CD14-positive monocyte (primary cell): ENCODE measurements at regions not wholly inside any gene's neighbourhood (a gene's known extent, or its start where the extent isn't known, plus 50 kb on each side); places are given as distances from the start of the nearest gene placed in this dataset.
A peak's percentile ranks its signal among the peaks of the same experiment; 100 is the strongest.

ENCODE experiments used
- DNase-seq, 3 donors: peaks; one replicate each; pipeline ENCODE4 v3.0.0-alpha.2; 2011 to 2022
- H2AFZ ChIP-seq: 2 replicates; pipeline ENCODE4 v1.6.0; 2012; ENCODE audit warnings: mild to moderate bottlenecking, low read depth, low read length, inconsistent platforms; ENCODE audit not compliant: insufficient read depth, poor library complexity, severe bottlenecking
- H3K27ac ChIP-seq, 2 donors: 1 replicate in 1 of 2; 2 replicates in 1 of 2; pipeline ENCODE4 v1.5.1; 2012 to 2013; ENCODE audit warnings: low read length in 2 of 2, control low read depth in 1 of 2, inconsistent platforms in 1 of 2, low read depth in 1 of 2, mild to moderate bottlenecking in 1 of 2
- H3K27me3 ChIP-seq, 2 donors: one replicate each; pipeline versions ENCODE4 v1.6.0 to v1.6.1; 2011 to 2013; ENCODE audit warnings: low read length in 2 of 2; ENCODE audit not compliant: control insufficient read depth in 2 of 2, insufficient read depth in 2 of 2
- H3K36me3 ChIP-seq, 2 donors: replicated peaks in 1 of 2; 1 replicate in 1 of 2; 2 replicates in 1 of 2; pipeline versions ENCODE4 v1.5.1 to v1.6.1; 2012 to 2013; ENCODE audit warnings: low read length in 2 of 2, control low read depth in 1 of 2, inconsistent platforms in 1 of 2, mild to moderate bottlenecking in 1 of 2; ENCODE audit not compliant: insufficient read depth in 2 of 2, control insufficient read depth in 1 of 2
- H3K4me1 ChIP-seq, 2 donors: 1 replicate in 1 of 2; 2 replicates in 1 of 2; pipeline versions ENCODE4 v1.5.1 to v1.6.1; 2012 to 2013; ENCODE audit warnings: low read length in 2 of 2, control low read depth in 1 of 2, inconsistent platforms in 1 of 2, mild to moderate bottlenecking in 1 of 2, moderate library complexity in 1 of 2; ENCODE audit not compliant: insufficient read depth in 2 of 2, control insufficient read depth in 1 of 2
- H3K4me2 ChIP-seq: replicated peaks from 2 replicates; pipeline ENCODE3; 2012; ENCODE audit warnings: low read length, moderate library complexity, mild to moderate bottlenecking; ENCODE audit not compliant: poor library complexity, severe bottlenecking; ENCODE audit errors: extremely low read depth
- H3K4me3 ChIP-seq, 3 experiments: fragments of 200-600 bp in 1 of 3; sonication (generic) in 1 of 3; replicated peaks in 1 of 3; 1 replicate in 2 of 3; 2 replicates in 1 of 3; pipeline ENCODE4 v1.5.1; 2011 to 2013; ENCODE audit warnings: low read length in 3 of 3, mild to moderate bottlenecking in 3 of 3, control low read depth in 2 of 3, low read depth in 2 of 3, inconsistent platforms in 1 of 3, moderate library complexity in 1 of 3
- H3K79me2 ChIP-seq: 2 replicates; pipeline ENCODE4 v1.6.0; 2012; ENCODE audit warnings: mild to moderate bottlenecking, control low read depth, inconsistent platforms, low read length, moderate library complexity; ENCODE audit not compliant: insufficient read depth
- H3K9ac ChIP-seq: 2 replicates; pipeline ENCODE4 v1.6.0; 2017; ENCODE audit warnings: low read length, mild to moderate bottlenecking; ENCODE audit not compliant: insufficient read depth, poor library complexity, severe bottlenecking
- H3K9me3 ChIP-seq, 2 donors: replicated peaks in 1 of 2; 1 replicate in 1 of 2; 2 replicates in 1 of 2; pipeline versions ENCODE4 v1.5.1 to v1.6.1; 2012 to 2013; ENCODE audit warnings: low read length in 2 of 2, control low read depth in 1 of 2; ENCODE audit not compliant: control insufficient read depth in 1 of 2, insufficient read depth in 1 of 2
- H4K20me1 ChIP-seq: 2 replicates; pipeline ENCODE4 v1.6.0; 2012; ENCODE audit warnings: mild to moderate bottlenecking, low read length, control low read depth, moderate library complexity; ENCODE audit not compliant: insufficient read depth
- H3K27ac Mint-ChIP-seq, 7 donors: one replicate each; pipeline ENCODE4 v1.8.0; 2020; ENCODE audit warnings: mild to moderate bottlenecking in 7 of 7, mixed read lengths in 7 of 7, moderate library complexity in 6 of 7, inconsistent platforms in 2 of 7
- H3K27me3 Mint-ChIP-seq, 3 donors: one replicate each; pipeline ENCODE4 v1.8.0; 2021 to 2022; ENCODE audit warnings: low read depth in 3 of 3, mild to moderate bottlenecking in 3 of 3, mixed read lengths in 3 of 3, moderate library complexity in 3 of 3, inconsistent platforms in 1 of 3
- H3K36me3 Mint-ChIP-seq, 2 donors: one replicate each; pipeline ENCODE4 v1.8.0; 2020; ENCODE audit warnings: mixed read lengths in 2 of 2, inconsistent platforms in 1 of 2, mild to moderate bottlenecking in 1 of 2
- H3K4me1 Mint-ChIP-seq: one replicate; pipeline ENCODE4 v1.8.0; 2020; ENCODE audit warnings: mild to moderate bottlenecking, mixed read lengths
- H3K4me3 Mint-ChIP-seq, 2 donors: one replicate each; pipeline ENCODE4 v1.8.0; 2020; ENCODE audit warnings: mild to moderate bottlenecking in 2 of 2, mixed read lengths in 2 of 2, moderate library complexity in 1 of 2
- H3K9me3 Mint-ChIP-seq, 7 donors: one replicate each; pipeline ENCODE4 v1.8.0; 2020 to 2022; ENCODE audit warnings: mixed read lengths in 7 of 7, mild to moderate bottlenecking in 6 of 7, moderate library complexity in 6 of 7, inconsistent platforms in 2 of 7
- WGBS: methylation state at CpG from one replicate; pipeline ENCODE4 v1.1.5; 2013; ENCODE audit warnings: missing lambda C conversion rate; ENCODE audit not compliant: insufficient coverage; 5-methylcytosine and 5-hydroxymethylcytosine counted together
- intact Hi-C, 2 donors: fragments of 100-400 bp; cut with micrococcal nuclease; formaldehyde crosslinking; loops; one replicate each; pipeline versions ENCODE4 v1.15.0 to v1.15.1; 2023
- TF ChIP-seq, protein P1 (sequence below): fragments of 200-600 bp; IDR thresholded peaks from one replicate; pipeline ENCODE4 v1.8.0; 2022; ENCODE audit warnings: antibody characterized with exemption, mild to moderate bottlenecking

- Histone ChIP-seq H3K4me1 (peaks cover 10 to 23% of the 10 kb centered on the region in 2 donors), H3K4me2 (no peak overlapping the region), H3K27ac (no peak overlapping the region), H3K79me2 (peaks cover 99% of the 10 kb centered on the region), H4K20me1 (peaks cover 16% of the 10 kb centered on the region), H3K27me3 (no peaks in the 10 kb centered on the region), H3K36me3 (peaks cover 0 to 13% of the 10 kb centered on the region in 2 donors), H3K4me3 (no peak overlapping the region), H3K9me3 (no peaks in the 10 kb centered on the region), H3K9ac (no peak overlapping the region), H2AFZ (no peak overlapping the region)
- Mint-ChIP-seq H3K9me3 (peaks cover 0 to 11% (median 7%) of the 10 kb centered on the region in 7 donors), H3K27ac (no peak overlapping the region), H3K4me3 (no peak overlapping the region), H3K36me3 (peaks cover 11 to 12% of the 10 kb centered on the region in 2 donors), H3K4me1 (peaks cover 34% of the 10 kb centered on the region), H3K27me3 (peaks cover 0 to 2% (median 0%) of the 10 kb centered on the region in 3 donors)
- DNase-seq = no peak
- TF ChIP-seq, protein P1, sequence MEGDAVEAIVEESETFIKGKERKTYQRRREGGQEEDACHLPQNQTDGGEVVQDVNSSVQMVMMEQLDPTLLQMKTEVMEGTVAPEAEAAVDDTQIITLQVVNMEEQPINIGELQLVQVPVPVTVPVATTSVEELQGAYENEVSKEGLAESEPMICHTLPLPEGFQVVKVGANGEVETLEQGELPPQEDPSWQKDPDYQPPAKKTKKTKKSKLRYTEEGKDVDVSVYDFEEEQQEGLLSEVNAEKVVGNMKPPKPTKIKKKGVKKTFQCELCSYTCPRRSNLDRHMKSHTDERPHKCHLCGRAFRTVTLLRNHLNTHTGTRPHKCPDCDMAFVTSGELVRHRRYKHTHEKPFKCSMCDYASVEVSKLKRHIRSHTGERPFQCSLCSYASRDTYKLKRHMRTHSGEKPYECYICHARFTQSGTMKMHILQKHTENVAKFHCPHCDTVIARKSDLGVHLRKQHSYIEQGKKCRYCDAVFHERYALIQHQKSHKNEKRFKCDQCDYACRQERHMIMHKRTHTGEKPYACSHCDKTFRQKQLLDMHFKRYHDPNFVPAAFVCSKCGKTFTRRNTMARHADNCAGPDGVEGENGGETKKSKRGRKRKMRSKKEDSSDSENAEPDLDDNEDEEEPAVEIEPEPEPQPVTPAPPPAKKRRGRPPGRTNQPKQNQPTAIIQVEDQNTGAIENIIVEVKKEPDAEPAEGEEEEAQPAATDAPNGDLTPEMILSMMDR = no peak
- intact Hi-C loops = loop anchor here in 1 of 2 donors (10.0 kb wide), 1 partner anchor 50 kb away; no protein-coding TSS in a partner anchor
These were observed 151.0 kb upstream of the HDAC9 start for GRCh38 chr7:18344536-18344935.

DNA sequence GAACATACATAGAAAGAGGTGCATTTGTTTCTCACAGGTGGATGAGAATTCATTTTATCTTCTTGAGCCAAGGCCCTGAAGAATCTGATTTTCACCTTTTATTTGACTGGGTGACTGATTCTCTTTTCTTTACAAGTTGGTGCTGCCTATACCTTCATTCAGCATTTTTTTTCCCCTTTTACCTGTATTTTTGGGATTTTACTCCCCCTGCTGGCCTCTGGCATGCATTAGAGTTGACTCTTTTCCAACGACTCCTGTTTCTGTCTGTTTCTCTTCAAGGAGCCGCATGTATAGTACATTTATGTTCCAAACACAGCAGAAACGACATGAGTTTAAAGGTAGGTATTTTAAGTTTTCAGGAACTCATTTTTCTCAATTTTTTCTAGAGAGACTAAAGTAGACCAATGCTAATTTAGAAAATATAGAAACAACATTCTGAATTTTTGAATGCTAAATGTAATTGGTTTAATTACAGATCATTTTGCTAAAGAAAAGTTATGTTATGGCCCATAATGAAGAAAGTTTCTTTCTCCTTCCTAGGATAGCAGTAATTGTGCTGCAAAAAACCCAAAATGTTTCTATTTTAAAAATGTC is 149.8 kb upstream of the HDAC9 start:
- H3K4me1 ChIP-seq = peaks cover 10 to 15% of the 10 kb centered on the region in 2 donors
- peaks cover 0 to 13% of the 10 kb centered on the region in 2 donors for H3K36me3 ChIP-seq
- no peaks in the 10 kb centered on the region for H3K27me3 ChIP-seq
- intact Hi-C loops = loop anchor here in 1 of 2 donors (5.0 to 10.0 kb wide), 2 partner anchors 51 to 283 kb away; no protein-coding TSS in a partner anchor
- no peak overlapping the region for H3K4me3 ChIP-seq
- Mint-ChIP-seq H3K36me3 (peaks cover 12 to 14% of the 10 kb centered on the region in 2 donors), H3K27me3 (peaks cover 0 to 2% (median 0%) of the 10 kb centered on the region in 3 donors), H3K27ac (peak overlapping the region in 1 of 7 donors; percentile 12), H3K4me1 (peaks cover 25% of the 10 kb centered on the region), H3K9me3 (peaks cover 0 to 7% (median 6%) of the 10 kb centered on the region in 7 donors), H3K4me3 (no peak overlapping the region)
- H2AFZ ChIP-seq = no peak overlapping the region
- no peak overlapping the region for H3K9ac ChIP-seq
- H3K4me2 ChIP-seq = no peak overlapping the region
- no peaks in the 10 kb centered on the region for H3K9me3 ChIP-seq
- no CpG with 5 or more reads among the region's 3 CpGs for WGBS
- H3K27ac ChIP-seq = peak overlapping the region in 1 of 2 donors; percentile 20
- H3K79me2 ChIP-seq = peaks cover 99% of the 10 kb centered on the region
- H4K20me1 ChIP-seq = peaks cover 27% of the 10 kb centered on the region
- TF ChIP-seq, protein P1 = peak; percentile 91
- peak; percentile 17 to 55 (median 45) for DNase-seq
